K562 (cell line): ENCODE measurements at regions not wholly inside any gene's neighbourhood (a gene's known extent, or its start where the extent isn't known, plus 50 kb on each side); places are given as distances from the start of the nearest gene placed in this dataset.

Experiments used
- CREB1 ChIP-seq, 2 experiments: sonication (generic) in 1 of 2; formaldehyde crosslinking in 1 of 2; IDR thresholded peaks; 2 replicates each; pipeline versions ENCODE4 v1.6.1 to v1.8.0; 2012 to 2022; ENCODE audit warnings: inconsistent platforms in 1 of 2, mild to moderate bottlenecking in 1 of 2, missing genetic modification reagents in 1 of 2, moderate library complexity in 1 of 2
- ERF ChIP-seq: fragments of 450-650 bp; formaldehyde crosslinking; IDR thresholded peaks from 2 replicates; pipeline ENCODE4 v1.4.0; 2020; ENCODE audit warnings: mild to moderate bottlenecking, mixed read lengths
- KLF13 ChIP-seq: fragments of 450-650 bp; IDR thresholded peaks from 2 replicates; pipeline ENCODE4 v1.6.1; 2016; ENCODE audit warnings: missing genetic modification characterization, low read depth, mild to moderate bottlenecking, missing compliant biosample characterization, moderate library complexity, borderline replicate concordance
- MBD2 ChIP-seq: sonication (generic); IDR thresholded peaks from 2 replicates; pipeline ENCODE4 v1.6.1; 2016; ENCODE audit warnings: low read depth, borderline replicate concordance
- NR2C2 ChIP-seq, 2 experiments: fragments of 200-800 bp in 1 of 2; sonication (Bioruptor generic) in 1 of 2; sonication (generic) in 1 of 2; formaldehyde crosslinking in 1 of 2; IDR thresholded peaks; 2 replicates each; pipeline versions ENCODE4 v1.6.1 to v1.8.0; 2016 to 2022; ENCODE audit warnings: mild to moderate bottlenecking in 1 of 2, missing compliant biosample characterization in 1 of 2, missing genetic modification characterization in 1 of 2, missing genetic modification reagents in 1 of 2
- PCBP2 ChIP-seq: fragments of 200-400 bp; formaldehyde crosslinking; IDR thresholded peaks from 2 replicates; pipeline ENCODE4 v1.6.1; 2018; ENCODE audit warnings: low read length, low read depth, mild to moderate bottlenecking, moderate library complexity; ENCODE audit not compliant: poor library complexity, severe bottlenecking
- POLR2AphosphoS2 ChIP-seq: IDR thresholded peaks from 2 replicates; pipeline ENCODE4 v1.6.1; 2012; ENCODE audit warnings: low read length, improper control_type of control experiment
- SMARCC2 ChIP-seq: fragments of 450-650 bp; IDR thresholded peaks from 2 replicates; pipeline ENCODE4 v1.6.1; 2017; ENCODE audit warnings: antibody characterized with exemption, moderate library complexity, mild to moderate bottlenecking, low read depth
- ZBTB8A ChIP-seq: fragments of 450-650 bp; IDR thresholded peaks from 2 replicates; pipeline ENCODE4 v1.6.1; 2018; ENCODE audit warnings: mild to moderate bottlenecking, moderate library complexity; ENCODE audit not compliant: partially characterized antibody
- ZNF24 ChIP-seq: fragments of 450-650 bp; IDR thresholded peaks from 2 replicates; pipeline ENCODE4 v1.6.1; 2016
- TF ChIP-seq, protein P1 (sequence below), 2 experiments: fragments of 450-650 bp; IDR thresholded peaks; 2 replicates each; pipeline ENCODE4 v1.6.1; 2016; ENCODE audit warnings: mild to moderate bottlenecking in 2 of 2, borderline replicate concordance in 1 of 2, low read depth in 1 of 2, moderate library complexity in 1 of 2
- TF ChIP-seq, protein P2 (sequence below): fragments of 250-450 bp; sonication (Bioruptor Pico); IDR thresholded peaks from 2 replicates; pipeline ENCODE4 v1.4.0; 2020
- TF ChIP-seq, protein P3 (sequence below), 2 experiments: fragments of 200-800 bp in 1 of 2; sonication (Bioruptor generic) in 1 of 2; sonication (generic) in 1 of 2; formaldehyde crosslinking in 1 of 2; IDR thresholded peaks in 1 of 2; conservative IDR thresholded peaks in 1 of 2; 2 replicates each; pipeline versions ENCODE4 v1.5.0 to v1.6.1; 2016 to 2020; ENCODE audit warnings: missing compliant biosample characterization in 1 of 2, missing genetic modification characterization in 1 of 2, missing genetic modification reagents in 1 of 2
- TF ChIP-seq, protein P4 (sequence below): IDR thresholded peaks from 2 replicates; pipeline ENCODE4 v1.6.1; 2014; ENCODE audit warnings: antibody characterized with exemption

DNA sequence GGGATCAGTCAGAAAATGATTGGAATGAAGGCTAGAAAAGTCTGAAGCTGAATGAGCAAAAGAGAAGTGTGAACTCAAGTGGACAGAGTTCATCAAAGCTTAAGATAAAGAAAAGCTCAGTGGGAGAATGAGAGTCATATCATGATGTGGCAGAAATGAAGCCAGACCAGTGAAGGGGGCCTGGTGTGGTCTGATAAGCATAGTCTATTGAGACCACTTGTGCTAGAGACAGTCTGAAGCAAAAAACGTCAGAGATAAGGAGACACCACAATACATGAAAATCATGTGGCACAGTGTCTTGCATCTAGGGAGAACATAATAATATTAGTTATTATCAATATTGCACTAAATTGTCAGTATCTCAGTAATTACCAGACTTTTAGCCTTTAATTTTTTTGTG, 601.5 kb downstream of the UTRN start (continued):
- TF ChIP-seq, protein P1, sequence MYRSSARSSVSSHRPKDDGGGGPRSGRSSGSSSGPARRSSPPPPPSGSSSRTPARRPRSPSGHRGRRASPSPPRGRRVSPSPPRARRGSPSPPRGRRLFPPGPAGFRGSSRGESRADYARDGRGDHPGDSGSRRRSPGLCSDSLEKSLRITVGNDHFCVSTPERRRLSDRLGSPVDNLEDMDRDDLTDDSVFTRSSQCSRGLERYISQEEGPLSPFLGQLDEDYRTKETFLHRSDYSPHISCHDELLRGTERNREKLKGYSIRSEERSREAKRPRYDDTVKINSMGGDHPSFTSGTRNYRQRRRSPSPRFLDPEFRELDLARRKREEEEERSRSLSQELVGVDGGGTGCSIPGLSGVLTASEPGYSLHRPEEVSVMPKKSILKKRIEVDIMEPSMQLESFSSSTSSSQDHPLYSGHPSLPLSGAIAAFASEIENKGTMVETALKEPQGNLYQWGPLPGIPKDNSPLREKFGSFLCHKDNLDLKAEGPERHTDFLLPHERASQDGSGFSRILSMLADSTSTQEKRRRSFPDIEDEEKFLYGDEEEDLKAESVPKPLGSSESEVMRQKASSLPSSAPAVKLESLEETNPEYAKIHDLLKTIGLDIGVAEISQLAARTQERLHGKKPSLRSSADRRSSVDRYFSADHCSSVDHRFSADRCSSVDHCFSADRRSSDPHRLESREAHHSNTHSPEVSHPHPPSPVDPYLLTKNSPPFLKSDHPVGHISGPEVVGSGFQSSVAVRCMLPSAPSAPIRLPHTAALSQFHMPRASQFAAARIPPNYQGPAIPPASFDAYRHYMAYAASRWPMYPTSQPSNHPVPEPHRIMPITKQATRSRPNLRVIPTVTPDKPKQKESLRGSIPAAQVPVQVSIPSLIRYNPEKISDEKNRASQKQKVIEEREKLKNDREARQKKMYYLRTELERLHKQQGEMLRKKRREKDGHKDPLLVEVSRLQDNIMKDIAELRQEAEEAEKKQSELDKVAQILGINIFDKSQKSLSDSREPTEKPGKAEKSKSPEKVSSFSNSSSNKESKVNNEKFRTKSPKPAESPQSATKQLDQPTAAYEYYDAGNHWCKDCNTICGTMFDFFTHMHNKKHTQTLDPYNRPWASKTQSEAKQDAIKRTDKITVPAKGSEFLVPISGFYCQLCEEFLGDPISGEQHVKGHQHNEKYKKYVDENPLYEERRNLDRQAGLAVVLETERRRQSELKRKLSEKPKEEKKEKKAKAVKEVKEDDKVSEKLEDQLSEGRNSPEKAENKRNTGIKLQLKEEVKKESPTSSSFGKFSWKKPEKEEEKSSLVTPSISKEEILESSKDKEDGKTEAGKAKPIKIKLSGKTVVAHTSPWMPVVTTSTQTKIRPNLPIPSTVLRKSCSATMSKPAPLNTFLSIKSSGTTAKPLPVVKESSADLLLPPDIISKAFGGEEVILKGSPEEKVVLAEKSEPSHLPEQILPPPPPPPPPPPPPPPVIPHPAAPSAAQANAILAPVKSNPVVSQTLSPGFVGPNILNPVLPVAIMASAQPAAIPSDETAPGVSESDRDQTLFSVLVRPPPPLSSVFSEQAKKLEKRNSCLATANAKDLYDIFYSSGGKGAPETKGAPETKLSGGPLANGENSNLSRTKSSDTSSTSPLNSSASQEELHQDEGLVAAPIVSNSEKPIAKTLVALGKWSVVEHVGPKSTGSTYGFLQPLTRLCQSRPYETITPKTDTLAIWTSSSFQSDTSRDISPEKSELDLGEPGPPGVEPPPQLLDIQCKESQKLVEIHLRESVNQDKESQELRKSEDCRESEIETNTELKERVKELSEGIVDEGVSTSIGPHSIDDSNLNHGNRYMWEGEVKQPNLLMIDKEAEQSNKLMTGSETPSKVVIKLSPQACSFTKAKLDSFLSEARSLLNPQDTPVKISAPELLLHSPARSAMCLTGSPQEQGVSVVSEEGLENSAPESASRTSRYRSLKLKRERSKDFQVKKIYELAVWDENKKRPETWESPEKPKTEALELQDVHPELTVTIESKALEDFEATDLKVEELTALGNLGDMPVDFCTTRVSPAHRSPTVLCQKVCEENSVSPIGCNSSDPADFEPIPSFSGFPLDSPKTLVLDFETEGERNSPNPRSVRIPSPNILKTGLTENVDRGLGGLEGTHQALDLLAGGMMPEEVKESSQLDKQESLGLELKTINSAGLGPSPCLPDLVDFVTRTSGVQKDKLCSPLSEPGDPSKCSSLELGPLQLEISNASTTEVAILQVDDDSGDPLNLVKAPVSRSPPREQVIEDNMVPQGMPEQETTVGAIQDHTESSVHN (IDR thresholded peaks at IDR 0.05; ENCODE audit: borderline replicate concordance in 1 of 2, low read depth in 1 of 2): peak in 1 of 2 experiments; percentile 72; a peak in 1 of 4 replicates
- TF ChIP-seq KLF13 (no peak), ZNF24 (peak; percentile 74), PCBP2 (no peak), ZBTB8A (no peak), ERF (CRISPR knock-in tag) (0 out of 2 replicates have a peak, but pooled peaks have one; percentile 60), MBD2 (peak; percentile 68; the same call in 1 of the 2 replicates), NR2C2 (CRISPR knock-in tag; IDR thresholded peaks at IDR 0.05) (no peak), NR2C2 (tag; IDR thresholded peaks at IDR 0.05) (no peak; the same call in 1 of the 2 replicates), POLR2AphosphoS2 (no peak), SMARCC2 (peak; percentile 99), CREB1 (IDR thresholded peaks at IDR 0.05) (peak; percentile 88), CREB1 (CRISPR knock-in tag; IDR thresholded peaks at IDR 0.05) (peak; percentile 65)
- TF ChIP-seq, protein P2, sequence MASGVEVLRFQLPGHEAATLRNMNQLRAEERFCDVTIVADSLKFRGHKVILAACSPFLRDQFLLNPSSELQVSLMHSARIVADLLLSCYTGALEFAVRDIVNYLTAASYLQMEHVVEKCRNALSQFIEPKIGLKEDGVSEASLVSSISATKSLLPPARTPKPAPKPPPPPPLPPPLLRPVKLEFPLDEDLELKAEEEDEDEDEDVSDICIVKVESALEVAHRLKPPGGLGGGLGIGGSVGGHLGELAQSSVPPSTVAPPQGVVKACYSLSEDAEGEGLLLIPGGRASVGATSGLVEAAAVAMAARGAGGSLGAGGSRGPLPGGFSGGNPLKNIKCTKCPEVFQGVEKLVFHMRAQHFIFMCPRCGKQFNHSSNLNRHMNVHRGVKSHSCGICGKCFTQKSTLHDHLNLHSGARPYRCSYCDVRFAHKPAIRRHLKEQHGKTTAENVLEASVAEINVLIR (CRISPR knock-in tag): peak; percentile 74
- TF ChIP-seq, protein P3, sequence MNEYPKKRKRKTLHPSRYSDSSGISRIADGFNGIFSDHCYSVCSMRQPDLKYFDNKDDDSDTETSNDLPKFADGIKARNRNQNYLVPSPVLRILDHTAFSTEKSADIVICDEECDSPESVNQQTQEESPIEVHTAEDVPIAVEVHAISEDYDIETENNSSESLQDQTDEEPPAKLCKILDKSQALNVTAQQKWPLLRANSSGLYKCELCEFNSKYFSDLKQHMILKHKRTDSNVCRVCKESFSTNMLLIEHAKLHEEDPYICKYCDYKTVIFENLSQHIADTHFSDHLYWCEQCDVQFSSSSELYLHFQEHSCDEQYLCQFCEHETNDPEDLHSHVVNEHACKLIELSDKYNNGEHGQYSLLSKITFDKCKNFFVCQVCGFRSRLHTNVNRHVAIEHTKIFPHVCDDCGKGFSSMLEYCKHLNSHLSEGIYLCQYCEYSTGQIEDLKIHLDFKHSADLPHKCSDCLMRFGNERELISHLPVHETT (CRISPR knock-in tag; conservative IDR thresholded peaks at IDR 0.05 in 1 of 2, IDR thresholded peaks at IDR 0.05 in 1 of 2): peak in 1 of 2 experiments; percentile 93; a peak in 2 of 4 replicates
- TF ChIP-seq, protein P4, sequence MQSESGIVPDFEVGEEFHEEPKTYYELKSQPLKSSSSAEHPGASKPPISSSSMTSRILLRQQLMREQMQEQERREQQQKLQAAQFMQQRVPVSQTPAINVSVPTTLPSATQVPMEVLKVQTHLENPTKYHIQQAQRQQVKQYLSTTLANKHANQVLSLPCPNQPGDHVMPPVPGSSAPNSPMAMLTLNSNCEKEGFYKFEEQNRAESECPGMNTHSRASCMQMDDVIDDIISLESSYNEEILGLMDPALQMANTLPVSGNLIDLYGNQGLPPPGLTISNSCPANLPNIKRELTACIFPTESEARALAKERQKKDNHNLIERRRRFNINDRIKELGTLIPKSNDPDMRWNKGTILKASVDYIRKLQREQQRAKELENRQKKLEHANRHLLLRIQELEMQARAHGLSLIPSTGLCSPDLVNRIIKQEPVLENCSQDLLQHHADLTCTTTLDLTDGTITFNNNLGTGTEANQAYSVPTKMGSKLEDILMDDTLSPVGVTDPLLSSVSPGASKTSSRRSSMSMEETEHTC: peak; percentile 92
